Mucosa of descending colon (tissue), 3 donors: ENCODE measurements at regions not wholly inside any gene's neighbourhood (a gene's known extent, or its start where the extent isn't known, plus 50 kb on each side); places are given as distances from the start of the nearest gene placed in this dataset.
"Not testable (repeated sequence)": the region's sequence is repeated elsewhere in the genome, so short reads cannot be mapped to it uniquely, and the experiment has no call there.

Experiments
- ATAC-seq: fragments of 200-7000 bp; cut with Tn5 transposase; one replicate; pipeline ENCODE4 v1.9.1; 2020; ENCODE audit warnings: mild to moderate bottlenecking, moderate library complexity
- DNase-seq, 3 donors: peaks; one replicate each; pipeline ENCODE4 v3.0.0-alpha.2; 2020
- H3K36me3 ChIP-seq: fragments of 200-600 bp; one replicate; pipeline ENCODE4 v1.8.0; 2021; ENCODE audit warnings: low read depth, mild to moderate bottlenecking
- H3K4me1 ChIP-seq: fragments of 200-600 bp; one replicate; pipeline ENCODE4 v1.8.0; 2021; ENCODE audit warnings: low read depth, mild to moderate bottlenecking
- H3K4me3 ChIP-seq: fragments of 200-600 bp; one replicate; pipeline ENCODE4 v1.8.0; 2021; ENCODE audit warnings: mild to moderate bottlenecking
- H3K9me3 ChIP-seq: fragments of 200-600 bp; one replicate; pipeline ENCODE4 v1.8.0; 2021; ENCODE audit warnings: mild to moderate bottlenecking
- intact Hi-C, 2 donors: fragments of 100-400 bp; cut with DNase I in 1 of 2; cut with micrococcal nuclease in 1 of 2; formaldehyde crosslinking; loops; one replicate each; pipeline versions ENCODE4 v1.11.0 to v1.11.1; 2022; cut with DNase I, micrococcal nuclease
- TF ChIP-seq, protein P1 (sequence below): fragments of 200-600 bp; IDR thresholded peaks from one replicate; pipeline ENCODE4 v1.8.0; 2022; ENCODE audit warnings: antibody characterized with exemption, mild to moderate bottlenecking
- donor health status: DM: no; HTN: no; CAD: no; lungs with moderate emphysema.
- donor health status: DM: no; HTN: no; CAD: no.
- donor health status: DM: no; HTN: yes; CAD: no.

GRCh38 chrX:153266140-153266539 is 55.4 kb downstream of the PNMA6F start:
- intact Hi-C loops, H3K9me3 ChIP-seq, ATAC-seq, H3K36me3 ChIP-seq, H3K4me3 ChIP-seq, H3K4me1 ChIP-seq: not testable (repeated sequence)
- DNase-seq: peak in 1 of 3 donors; percentile 22

DNA sequence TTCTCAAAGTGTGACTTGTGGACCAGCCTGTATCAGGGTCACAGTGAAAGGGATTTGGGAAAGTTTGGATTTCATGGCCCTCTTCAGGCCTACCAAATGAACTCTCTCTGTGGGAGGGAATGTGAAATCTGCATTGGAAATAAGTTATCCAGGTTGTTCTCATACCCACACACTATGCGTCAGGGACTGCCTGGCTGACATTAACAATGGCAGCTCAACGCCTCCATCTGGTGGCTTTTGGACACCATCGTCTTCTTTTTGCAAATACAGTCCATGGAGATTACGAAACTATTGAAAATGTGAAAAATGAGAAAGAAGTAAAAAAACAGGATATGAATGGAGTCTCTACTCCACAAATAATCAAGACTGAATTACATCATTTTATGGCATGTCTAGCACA is 61.1 kb downstream of the PNMA6F start:
- intact Hi-C loops, ATAC-seq, DNase-seq, H3K4me3 ChIP-seq, H3K36me3 ChIP-seq, H3K4me1 ChIP-seq, H3K9me3 ChIP-seq: not testable (repeated sequence)

DNA sequence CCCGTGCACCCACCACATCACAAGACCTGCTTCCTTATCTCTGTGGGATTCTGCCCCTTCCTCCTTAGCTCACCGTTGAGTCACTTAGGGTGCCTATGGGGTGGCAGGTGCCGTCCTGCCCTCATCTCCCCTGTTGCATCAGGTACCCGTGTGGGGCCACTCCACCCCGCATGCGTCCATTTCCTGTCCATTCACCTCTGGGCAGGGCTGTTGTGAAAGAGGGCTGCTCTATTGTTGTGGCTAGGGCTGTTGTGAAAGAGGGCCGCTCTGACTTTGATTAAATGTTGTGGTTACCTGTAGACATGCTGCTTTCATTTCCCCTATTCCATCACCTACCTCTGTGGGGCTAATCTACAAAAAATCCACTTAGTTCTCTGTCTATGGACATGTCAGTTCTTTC is 68.3 kb downstream of the PNMA6F start:
- H3K4me3 ChIP-seq, H3K9me3 ChIP-seq, ATAC-seq, intact Hi-C loops, DNase-seq, H3K36me3 ChIP-seq, H3K4me1 ChIP-seq: not testable (repeated sequence)

DNA sequence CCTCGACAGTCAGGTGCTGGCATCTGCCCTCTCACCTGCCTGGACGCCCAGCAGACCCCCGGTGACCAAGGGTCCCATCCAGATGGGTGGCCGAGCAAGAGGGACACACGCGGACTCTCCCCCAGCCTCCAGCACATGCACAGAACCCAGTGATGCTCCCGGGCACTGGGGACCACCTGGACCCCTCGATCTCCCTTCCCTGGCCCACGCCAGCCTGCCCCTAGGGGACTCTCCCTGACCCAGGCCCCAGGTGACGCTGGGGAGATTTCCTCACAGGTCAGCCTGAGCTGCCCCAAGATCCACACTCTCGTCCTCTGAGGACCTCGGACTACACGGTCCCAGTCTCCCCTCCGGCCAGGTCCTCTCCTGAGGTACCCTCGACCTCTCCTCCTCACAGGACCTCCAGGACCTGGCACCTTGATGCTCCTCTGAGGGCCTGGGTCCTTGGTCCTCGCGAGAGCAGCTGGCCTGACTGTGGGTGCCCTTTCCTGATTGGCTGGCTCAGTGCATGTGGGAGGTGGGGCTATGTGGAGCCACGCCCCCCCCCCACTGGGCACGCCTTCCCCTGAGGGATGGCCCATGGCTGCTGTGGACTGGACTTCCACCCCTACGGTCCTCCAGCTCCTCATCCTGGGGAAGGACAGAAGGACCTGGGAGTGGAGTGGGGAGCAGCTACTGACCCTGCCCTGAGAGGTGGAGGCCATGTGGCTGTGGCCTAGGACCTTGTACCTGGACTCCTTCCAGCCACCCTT is 69.0 kb downstream of the PNMA6F start:
- H3K36me3 ChIP-seq, H3K4me1 ChIP-seq, H3K9me3 ChIP-seq, ATAC-seq, DNase-seq, H3K4me3 ChIP-seq, intact Hi-C loops: not testable (repeated sequence)

DNA sequence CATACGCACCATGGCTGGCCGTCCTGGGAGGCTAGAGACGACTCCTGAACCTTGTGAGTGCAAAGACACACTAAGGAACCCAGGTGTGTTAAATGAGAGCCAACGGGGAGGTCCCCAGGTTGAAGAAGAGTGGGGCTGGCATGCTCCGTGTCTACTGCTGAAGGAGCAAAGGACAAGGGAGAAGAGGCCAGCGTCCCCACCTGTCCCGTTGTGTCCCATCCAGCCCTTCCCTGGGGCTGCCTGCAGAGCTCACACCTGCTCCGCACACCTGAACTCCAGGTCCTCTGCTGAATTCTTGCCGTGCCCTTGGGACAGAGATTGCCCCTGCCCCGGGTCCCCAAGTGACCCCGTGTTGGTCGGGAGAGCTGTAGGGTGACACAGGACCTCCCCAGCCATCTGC is 69.6 kb downstream of the PNMA6F start:
- H3K4me3 ChIP-seq, ATAC-seq, H3K36me3 ChIP-seq, intact Hi-C loops, H3K4me1 ChIP-seq, H3K9me3 ChIP-seq: not testable (repeated sequence)
- DNase-seq: peak in 1 of 3 donors; percentile 29

- H3K4me1 ChIP-seq, intact Hi-C loops, H3K9me3 ChIP-seq, H3K4me3 ChIP-seq, DNase-seq, H3K36me3 ChIP-seq, ATAC-seq: not testable (repeated sequence)
These were observed 70.8 kb downstream of the PNMA6F start for GRCh38 chrX:153250762-153251161.

GRCh38 chrX:153245288-153245731 is 66.2 kb downstream of the MAGEA1 start:
- TF ChIP-seq, protein P1, sequence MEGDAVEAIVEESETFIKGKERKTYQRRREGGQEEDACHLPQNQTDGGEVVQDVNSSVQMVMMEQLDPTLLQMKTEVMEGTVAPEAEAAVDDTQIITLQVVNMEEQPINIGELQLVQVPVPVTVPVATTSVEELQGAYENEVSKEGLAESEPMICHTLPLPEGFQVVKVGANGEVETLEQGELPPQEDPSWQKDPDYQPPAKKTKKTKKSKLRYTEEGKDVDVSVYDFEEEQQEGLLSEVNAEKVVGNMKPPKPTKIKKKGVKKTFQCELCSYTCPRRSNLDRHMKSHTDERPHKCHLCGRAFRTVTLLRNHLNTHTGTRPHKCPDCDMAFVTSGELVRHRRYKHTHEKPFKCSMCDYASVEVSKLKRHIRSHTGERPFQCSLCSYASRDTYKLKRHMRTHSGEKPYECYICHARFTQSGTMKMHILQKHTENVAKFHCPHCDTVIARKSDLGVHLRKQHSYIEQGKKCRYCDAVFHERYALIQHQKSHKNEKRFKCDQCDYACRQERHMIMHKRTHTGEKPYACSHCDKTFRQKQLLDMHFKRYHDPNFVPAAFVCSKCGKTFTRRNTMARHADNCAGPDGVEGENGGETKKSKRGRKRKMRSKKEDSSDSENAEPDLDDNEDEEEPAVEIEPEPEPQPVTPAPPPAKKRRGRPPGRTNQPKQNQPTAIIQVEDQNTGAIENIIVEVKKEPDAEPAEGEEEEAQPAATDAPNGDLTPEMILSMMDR: no peak
- DNase-seq (no peak), ATAC-seq (no peak)
- Histone ChIP-seq H3K9me3 (no peaks in the 10 kb centered on the region), H3K36me3 (no peaks in the 10 kb centered on the region), H3K4me1 (no peaks in the 10 kb centered on the region), H3K4me3 (no peak overlapping the region)
- intact Hi-C loops: no loop called here

GRCh38 chrX:153244767-153245166 is 65.7 kb downstream of the MAGEA1 start:
- H3K4me3 ChIP-seq: no peak overlapping the region
- TF ChIP-seq, protein P1: no peak
- DNase-seq: no peak
- intact Hi-C loops: no loop called here
- H3K36me3 ChIP-seq: no peaks in the 10 kb centered on the region
- no peaks in the 10 kb centered on the region for H3K9me3 ChIP-seq
- no peak for ATAC-seq
- no peaks in the 10 kb centered on the region for H3K4me1 ChIP-seq

- ATAC-seq (no peak), DNase-seq (no peak)
- Histone ChIP-seq H3K9me3 (no peaks in the 10 kb centered on the region), H3K4me3 (no peak overlapping the region), H3K4me1 (no peaks in the 10 kb centered on the region), H3K36me3 (no peaks in the 10 kb centered on the region)
- TF ChIP-seq, protein P1: no peak
- intact Hi-C loops: no loop called here
These were observed 59.3 kb downstream of the MAGEA1 start for GRCh38 chrX:153238361-153238760.
